Non-pigmented ciliary epithelial cell (primary cell): ENCODE measurements at regions not wholly inside any gene's neighbourhood (a gene's known extent, or its start where the extent isn't known, plus 50 kb on each side); places are given as distances from the start of the nearest gene placed in this dataset.

ENCODE experiments used
- DNase-seq: peaks from one replicate; pipeline ENCODE4 v3.0.0-alpha.2; 2010; ENCODE audit warnings: low read depth

DNA sequence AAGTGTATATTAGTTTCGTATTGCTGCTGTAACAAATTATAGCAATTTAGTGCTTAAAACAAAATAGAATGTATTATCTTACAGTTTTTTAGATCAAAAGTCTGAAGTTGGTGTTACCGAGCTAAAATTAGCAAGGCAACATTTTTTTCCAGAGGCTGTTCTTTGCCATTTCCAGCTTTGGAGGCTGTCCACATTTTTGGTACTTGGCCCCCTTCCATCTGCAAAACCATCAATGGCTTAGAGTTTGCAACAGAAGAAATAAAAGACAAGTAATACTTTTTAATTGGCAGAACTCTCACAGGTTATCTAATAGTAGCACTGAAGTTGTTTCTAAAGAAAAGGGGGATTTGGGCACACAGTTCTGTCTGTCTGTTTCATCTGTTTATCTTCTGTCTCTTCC lies 1248.5 kb downstream of the ROBO1 start:
- no peak for DNase-seq

DNA sequence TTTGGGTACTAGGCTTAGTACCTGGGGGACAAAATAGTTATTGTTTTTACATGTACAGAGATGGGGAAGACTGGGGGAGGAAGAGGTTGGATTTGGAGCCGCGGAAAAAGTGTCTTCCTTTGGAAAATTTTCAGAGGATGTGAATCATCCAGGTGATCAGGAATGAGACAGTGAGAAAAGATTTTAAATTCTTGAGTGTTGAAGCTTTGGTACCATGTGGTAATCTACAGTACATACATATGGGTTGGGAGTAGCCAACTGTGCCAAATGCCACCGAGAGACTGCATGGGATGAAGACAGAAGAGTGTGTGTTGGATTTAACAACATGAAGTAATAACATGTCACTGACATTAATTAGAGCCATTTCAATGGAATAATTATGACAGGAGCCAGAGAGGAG lies 1238.2 kb downstream of the ROBO1 start:
- DNase-seq, result no peak

DNA sequence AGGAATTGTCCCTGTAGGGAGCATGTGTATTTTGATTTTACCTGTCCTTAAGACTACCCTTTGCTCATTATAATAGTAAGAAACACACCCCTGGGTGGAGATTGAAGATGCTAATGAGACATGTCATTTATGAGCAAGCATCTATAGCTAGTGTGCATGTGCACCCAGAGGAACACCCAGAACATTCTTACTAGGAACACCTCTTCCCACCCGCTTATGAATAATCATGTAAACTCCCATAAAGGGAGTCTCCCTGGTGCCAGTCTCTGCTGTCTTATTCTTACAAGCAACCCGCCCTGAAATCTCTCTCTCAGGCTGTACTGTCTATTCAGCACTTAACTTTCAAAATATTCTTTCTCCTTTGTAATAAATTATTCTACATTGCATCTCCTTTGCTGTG lies 1227.3 kb downstream of the ROBO1 start:
- no peak for DNase-seq

DNA sequence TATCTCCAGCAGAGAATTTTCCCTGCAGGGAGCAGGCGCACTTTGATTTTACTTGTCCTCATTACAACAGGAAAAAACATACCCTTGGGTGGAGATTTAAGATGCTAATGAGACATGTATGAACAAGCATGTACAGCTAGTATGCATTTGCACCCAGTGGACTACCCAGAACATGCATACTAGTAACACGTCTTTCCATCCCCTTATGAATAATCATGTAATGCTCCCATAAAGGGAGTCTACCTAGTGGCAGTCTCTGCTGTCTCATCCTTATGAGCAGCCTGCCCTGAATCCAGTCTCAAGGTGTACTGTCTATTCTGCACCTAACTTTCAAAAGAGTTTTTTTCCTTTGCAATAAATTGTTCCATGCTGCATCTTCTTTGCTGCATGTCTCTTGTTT lies 1222.0 kb downstream of the ROBO1 start:
- DNase-seq, result no peak
